ENCODE measurements at regions not wholly inside any gene's neighbourhood (a gene's known extent, or its start where the extent isn't known, plus 50 kb on each side); places are given as distances from the start of the nearest gene placed in this dataset.

- no peak for DNase-seq (ENCODE audit: low read depth in 2 of 2)
Measured at GRCh38 chr18:24672165-24672941, 211.9 kb downstream of the HRH4 start.

- no peak for DNase-seq (ENCODE audit: low read depth in 2 of 2)
Measured at GRCh38 chr18:24674200-24674599, 213.8 kb downstream of the HRH4 start.

DNA sequence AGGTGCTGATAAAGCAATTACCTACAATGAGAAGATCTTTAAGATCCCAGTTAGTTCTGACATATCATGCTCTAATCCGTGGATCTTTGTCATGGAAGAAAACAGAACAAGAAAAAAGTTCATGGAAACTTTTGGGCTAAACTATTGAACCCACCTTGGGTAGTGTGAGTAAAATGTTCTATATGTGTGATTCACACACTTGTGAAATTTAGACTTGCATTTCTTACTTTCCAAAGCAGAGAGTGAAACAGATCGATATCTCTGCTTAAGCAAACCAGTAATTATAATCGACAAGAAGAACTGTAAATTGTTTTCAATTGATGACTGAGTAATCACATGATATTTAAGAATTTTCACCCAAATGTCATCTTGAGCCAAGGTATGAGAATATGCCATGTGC is 214.2 kb downstream of the HRH4 start:
- no peak for DNase-seq (ENCODE audit: low read depth in 2 of 2)

DNA sequence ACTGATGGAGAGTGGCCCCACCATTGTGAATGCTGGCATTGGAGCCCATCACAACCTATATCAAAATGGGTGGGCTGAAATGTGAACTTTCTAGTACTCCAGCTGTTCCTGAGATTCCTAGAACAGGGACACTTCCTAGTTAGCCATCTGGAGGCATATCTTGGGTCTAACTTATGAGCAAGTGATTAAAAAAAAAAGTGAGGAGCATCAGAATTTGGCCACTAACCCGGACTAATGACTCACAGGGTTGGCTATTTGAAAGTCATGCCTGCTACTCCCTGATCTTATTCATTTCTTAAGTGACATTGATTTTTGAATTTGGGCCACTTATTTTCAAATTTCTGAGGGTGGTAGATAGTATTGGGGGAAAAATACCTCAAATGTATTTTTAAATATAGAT is 216.6 kb downstream of the HRH4 start:
- DNase-seq (ENCODE audit: low read depth in 2 of 2), result no peak

- no peak for DNase-seq (ENCODE audit: low read depth in 2 of 2)
Measured at GRCh38 chr18:24678107-24678506, 217.7 kb downstream of the HRH4 start.

DNA sequence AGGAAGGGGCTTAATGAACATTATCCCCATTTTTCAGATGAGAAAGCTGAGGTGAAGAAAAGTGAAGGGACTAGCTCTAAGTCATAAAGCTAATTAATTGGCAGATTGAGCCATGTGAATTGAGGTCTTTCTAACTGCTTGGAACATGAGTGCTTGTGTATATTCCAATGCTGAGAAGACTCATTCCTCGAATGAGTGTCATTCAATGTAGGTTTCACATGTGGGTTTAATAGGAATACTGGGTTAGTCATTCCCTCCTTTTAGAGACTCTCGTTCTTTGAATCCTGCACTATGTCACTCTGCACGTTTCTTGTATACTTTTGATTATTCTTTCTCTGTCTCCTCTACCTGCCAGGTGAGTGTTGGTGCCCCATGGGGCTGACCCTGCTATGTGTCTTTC is 218.2 kb downstream of the HRH4 start:
- no peak for DNase-seq (ENCODE audit: low read depth in 2 of 2)

DNA sequence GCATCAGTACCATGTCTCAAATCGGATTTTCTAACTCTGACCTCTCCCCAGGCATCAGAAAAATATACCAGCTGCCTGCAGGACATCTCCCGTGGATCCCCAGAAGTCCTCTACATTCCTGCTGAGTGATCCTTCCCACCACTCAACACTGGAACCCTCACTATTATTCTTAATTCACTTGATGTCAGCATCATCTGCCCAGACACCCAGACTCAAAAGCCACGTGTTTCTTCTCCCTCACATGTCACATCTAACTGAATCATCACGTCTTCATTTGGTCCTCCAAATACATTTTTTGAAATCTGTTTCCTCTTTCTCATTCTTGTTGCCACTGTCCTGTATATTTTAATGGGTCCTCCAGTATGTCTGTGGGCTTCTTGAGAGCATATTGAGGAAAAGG is 218.6 kb downstream of the HRH4 start:
- no peak for DNase-seq (ENCODE audit: low read depth in 2 of 2)

- DNase-seq (ENCODE audit: low read depth in 2 of 2), result no peak
Measured at GRCh38 chr18:24683925-24684324, 223.5 kb downstream of the HRH4 start.

GRCh38 chr18:24685254-24685959 is 225.0 kb downstream of the HRH4 start:
- no peak for DNase-seq (ENCODE audit: low read depth in 2 of 2)

DNA sequence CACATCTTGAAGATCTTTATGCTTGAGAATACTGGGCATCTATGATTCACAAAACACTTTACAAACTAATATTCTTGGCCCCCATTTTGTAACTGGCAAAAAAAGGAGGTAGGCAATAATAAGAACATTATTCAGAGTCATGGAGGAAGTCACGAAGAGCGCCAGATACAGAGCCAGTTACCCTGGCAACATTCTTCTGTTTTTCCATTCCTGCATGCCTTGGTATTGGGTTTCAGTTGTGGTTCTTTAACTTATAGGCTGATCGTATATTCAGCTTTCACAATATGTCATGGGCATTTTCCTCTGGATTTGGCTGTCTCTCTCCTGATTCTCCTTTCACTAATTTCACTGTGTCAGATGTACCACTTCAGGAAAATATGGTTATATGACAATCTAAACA is 234.7 kb downstream of the HRH4 start:
- DNase-seq (ENCODE audit: low read depth in 2 of 2), result no peak

GRCh38 chr18:24702001-24702515 is 241.6 kb downstream of the HRH4 start:
- DNase-seq (ENCODE audit: low read depth in 2 of 2), result no peak

DNA sequence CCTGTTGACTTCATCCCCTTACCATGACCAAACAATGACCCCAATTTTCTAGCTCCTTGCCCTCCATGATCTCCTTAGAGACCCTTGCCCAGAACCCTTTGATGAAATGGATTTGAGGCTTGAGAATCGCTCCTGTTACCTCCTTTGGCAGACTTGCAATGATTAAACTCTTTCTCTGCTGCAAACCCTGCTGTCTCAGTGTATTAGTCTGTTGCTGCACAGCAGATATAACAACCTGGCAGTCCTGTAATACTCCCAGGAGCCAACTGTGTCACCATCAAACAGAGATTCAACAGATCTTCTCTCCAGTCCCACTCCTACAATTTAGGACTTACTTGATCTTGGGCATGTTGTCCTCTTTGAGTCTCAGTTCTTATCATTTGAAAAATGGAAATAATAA is 242.9 kb downstream of the HRH4 start:
- DNase-seq (ENCODE audit: low read depth in 2 of 2), result no peak

DNA sequence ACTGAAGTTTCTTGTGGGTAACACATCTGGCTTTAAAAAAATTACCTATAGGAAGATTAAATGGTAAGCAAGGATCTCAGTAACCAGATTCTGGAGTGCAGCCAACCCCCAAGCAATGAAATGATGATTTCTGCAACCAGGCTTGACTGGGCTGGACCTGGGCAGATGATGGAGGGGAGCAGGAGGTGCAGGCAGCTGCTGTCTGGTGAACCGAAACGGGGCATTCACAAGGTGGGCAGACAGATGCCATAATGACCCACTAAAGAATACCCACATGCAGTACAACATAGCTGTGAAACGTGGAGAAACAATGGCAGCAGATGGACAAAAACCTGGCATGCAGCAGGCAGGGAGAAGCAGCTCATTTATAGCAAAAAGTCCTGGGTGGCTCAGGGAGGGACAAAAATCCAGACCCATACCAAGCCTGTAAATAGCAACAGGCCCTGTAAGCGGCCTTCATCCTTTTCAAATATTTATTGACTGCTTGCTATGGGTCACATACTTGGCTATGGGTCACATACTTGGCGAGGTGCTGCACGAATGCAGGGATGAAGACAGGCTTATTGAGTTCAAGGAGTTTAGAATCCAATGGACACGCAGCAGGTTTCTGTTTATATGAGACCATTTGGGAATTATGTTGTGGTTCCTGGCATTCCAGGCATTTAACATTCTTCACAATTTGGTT is 244.7 kb downstream of the HRH4 start:
- no peak for DNase-seq (ENCODE audit: low read depth in 2 of 2)

- DNase-seq (ENCODE audit: low read depth in 2 of 2), result no peak
Measured at GRCh38 chr18:24710474-24710873, 250.0 kb downstream of the HRH4 start.

DNA sequence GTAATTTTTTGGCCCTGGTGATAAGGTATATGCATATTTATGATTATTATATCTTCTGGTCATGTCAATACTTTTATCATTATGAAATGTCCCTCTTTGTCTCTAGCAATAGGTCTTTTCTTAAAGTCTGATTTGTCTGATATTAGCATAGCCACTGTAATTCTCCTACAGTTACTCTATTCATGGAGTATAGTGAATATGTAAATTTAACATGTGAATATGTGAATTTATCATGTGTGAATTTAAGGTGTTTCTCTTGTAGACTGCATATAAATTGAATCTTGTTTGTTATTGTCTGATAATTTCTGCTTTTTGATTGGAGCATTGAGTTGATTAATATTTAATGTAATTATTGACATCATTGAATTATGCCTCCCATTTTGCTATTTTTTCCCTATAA is 259.4 kb downstream of the HRH4 start:
- no peak for DNase-seq (ENCODE audit: low read depth in 2 of 2)

DNA sequence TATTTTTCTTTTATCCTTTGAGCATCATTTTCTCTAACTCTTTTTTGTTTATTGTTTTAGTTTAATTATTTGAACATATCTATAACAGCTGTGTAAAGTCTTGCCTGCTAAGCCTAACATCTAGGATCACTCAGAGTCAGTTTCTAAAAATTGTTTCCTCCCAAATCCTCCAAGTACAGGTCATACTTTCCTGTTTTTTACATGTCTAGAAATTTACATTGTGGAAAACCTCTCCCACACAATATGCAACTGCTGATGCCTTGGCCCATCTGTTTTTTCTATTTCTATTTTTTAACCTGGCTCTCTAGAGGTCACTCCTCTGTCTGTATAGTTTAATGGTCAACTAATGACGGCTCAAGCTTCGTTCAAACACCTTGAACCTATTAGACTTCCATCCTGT is 261.0 kb downstream of the HRH4 start:
- no peak for DNase-seq (ENCODE audit: low read depth in 2 of 2)

DNA sequence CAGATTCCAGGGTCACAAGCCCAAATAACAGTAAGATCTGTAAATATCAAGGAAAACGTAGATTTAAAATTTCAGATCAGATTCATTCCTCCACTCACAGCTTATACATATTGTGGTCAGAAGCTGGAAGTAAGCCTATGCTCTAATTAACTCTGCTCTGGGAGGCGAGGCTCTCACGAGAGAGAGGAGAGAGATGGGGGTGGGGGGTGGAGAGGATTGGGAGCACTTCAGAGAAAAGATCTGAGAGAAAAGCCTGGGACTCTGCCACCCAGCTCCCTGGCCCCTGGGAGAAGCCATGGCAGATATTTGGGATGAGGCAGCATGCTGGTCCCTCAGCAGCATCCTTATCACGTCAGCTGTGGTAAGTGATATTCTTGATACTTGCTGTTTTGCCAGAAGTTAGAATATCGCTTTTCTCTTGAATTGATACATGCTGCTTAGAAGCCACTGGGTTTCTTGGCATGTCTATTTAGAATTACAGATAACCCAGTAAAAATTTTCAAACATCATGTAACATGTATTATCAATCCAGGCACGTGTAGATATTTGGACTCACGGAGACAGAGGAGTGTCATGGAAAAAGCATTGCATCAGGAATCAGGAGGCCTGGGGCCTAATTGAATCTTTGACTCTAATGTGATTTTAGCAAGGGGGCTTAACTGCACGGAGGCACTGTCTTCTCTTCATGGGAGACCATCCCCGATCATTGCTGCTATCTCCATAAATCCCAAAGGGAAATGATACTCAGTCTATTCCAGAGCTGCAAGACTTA is 265.4 kb downstream of the HRH4 start:
- DNase-seq (ENCODE audit: low read depth in 2 of 2), result no peak

DNA sequence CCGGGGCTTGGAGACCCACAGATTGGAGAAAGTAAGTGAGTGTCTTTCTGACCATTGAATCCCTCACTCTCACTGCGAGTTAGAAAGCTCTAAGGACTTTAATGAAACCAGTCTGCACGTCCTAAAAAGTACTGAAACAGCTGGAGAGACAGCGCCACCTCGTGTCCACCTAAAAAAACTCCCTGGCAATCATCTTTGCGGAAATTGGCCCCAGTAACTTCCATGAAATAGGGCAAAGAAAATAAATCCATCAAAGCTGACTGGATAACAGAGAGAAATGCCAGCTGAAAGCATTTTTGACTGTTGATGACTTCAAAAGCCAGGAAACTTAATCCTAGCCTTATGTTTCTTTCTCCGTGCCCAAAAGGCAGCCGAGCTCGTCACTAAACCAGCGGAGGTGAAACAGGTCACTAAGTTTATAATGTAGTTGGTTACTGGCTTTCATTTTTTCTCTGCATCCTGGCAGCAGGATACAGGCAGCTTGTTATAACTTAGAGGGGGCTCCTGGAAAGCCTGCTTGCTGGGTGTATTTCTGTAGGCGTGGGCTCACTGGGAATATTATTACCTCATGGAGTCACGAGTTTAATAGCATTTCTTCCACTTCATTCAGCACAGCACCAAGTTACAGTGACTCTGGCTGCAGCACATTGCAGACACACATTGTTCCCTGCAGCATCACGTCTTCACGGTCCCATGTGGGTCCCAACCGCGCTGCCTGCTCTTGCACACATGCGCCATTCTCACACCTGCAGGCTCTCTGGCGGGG is 266.5 kb downstream of the HRH4 start:
- peak; percentile 24 to 47 for DNase-seq (ENCODE audit: low read depth in 2 of 2)

DNA sequence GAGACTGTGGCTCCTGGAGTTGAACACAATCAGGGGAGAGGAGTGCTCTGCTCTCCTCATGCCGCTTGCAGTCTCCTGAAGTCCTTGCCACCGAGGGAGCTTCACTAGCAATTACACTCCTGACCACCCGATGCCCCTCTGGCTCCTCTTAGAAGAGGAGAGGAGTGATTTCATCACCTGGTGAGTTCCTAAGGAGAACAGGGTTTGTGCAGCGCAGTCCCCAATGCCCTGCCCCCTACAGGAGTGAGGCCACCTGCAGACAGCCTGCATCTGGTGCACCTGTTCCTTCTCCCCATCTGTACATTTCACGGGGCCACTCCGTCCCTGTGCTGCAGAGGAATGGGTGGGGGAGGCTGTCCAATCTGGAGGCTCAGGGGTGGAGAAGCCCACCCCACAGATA is 267.2 kb downstream of the HRH4 start:
- DNase-seq (ENCODE audit: low read depth in 2 of 2), result no peak

- DNase-seq (ENCODE audit: low read depth in 2 of 2), result no peak
Measured at GRCh38 chr18:24731158-24731557, 270.7 kb downstream of the HRH4 start.

GRCh38 chr18:24731981-24732380 is 271.5 kb downstream of the HRH4 start:
- DNase-seq (ENCODE audit: low read depth in 2 of 2), result no peak
